ENCODE measurements at regions not wholly inside any gene's neighbourhood (a gene's known extent, or its start where the extent isn't known, plus 50 kb on each side); places are given as distances from the start of the nearest gene placed in this dataset.

DNA sequence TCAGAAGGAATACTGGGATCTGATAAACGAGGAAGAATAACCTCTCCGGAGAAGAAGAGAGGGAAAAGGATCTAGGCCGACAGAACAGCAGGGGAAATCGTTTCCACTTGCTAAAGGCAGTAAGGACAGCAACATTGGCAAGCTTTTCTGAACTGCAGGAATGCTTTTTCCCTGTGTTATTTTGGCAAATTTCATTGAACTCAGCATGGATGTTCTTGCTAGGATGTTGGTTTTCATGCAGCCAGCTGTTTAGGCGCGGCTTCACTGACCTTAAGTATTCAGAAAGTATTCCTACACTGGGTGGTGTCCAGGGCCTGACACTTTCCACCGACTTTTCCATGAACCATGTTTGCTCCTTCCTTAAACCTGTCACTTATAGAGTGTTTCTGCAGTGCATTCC lies 489.7 kb downstream of the CNTN3 start:
- TF ChIP-seq, protein P1, sequence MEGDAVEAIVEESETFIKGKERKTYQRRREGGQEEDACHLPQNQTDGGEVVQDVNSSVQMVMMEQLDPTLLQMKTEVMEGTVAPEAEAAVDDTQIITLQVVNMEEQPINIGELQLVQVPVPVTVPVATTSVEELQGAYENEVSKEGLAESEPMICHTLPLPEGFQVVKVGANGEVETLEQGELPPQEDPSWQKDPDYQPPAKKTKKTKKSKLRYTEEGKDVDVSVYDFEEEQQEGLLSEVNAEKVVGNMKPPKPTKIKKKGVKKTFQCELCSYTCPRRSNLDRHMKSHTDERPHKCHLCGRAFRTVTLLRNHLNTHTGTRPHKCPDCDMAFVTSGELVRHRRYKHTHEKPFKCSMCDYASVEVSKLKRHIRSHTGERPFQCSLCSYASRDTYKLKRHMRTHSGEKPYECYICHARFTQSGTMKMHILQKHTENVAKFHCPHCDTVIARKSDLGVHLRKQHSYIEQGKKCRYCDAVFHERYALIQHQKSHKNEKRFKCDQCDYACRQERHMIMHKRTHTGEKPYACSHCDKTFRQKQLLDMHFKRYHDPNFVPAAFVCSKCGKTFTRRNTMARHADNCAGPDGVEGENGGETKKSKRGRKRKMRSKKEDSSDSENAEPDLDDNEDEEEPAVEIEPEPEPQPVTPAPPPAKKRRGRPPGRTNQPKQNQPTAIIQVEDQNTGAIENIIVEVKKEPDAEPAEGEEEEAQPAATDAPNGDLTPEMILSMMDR (IDR thresholded peaks at IDR 0.05) = no peak
- TF ChIP-seq POLR2A (IDR thresholded peaks at IDR 0.05) = no peak

All from Peyer's patch (tissue), 4 donors.